ENCODE measurements at regions not wholly inside any gene's neighbourhood (a gene's known extent, or its start where the extent isn't known, plus 50 kb on each side); places are given as distances from the start of the nearest gene placed in this dataset.

- H3K79me2 ChIP-seq (ENCODE audit: insufficient read depth, low read depth, low read length): no peaks in the 10 kb centered on the region
- H3K27ac ChIP-seq (ENCODE audit: low read depth, low read length, poor library complexity, severe bottlenecking): no peak overlapping the region
- H3K9me3 ChIP-seq (ENCODE audit: low read length): no peaks in the 10 kb centered on the region
- ChIA-PET POLR2A (no interaction called here), CTCF (ENCODE audit: unreplicated experiment) (no interaction called here)
- no peak overlapping the region for H2AFZ ChIP-seq (ENCODE audit: low read length)
- TF ChIP-seq, protein P1, sequence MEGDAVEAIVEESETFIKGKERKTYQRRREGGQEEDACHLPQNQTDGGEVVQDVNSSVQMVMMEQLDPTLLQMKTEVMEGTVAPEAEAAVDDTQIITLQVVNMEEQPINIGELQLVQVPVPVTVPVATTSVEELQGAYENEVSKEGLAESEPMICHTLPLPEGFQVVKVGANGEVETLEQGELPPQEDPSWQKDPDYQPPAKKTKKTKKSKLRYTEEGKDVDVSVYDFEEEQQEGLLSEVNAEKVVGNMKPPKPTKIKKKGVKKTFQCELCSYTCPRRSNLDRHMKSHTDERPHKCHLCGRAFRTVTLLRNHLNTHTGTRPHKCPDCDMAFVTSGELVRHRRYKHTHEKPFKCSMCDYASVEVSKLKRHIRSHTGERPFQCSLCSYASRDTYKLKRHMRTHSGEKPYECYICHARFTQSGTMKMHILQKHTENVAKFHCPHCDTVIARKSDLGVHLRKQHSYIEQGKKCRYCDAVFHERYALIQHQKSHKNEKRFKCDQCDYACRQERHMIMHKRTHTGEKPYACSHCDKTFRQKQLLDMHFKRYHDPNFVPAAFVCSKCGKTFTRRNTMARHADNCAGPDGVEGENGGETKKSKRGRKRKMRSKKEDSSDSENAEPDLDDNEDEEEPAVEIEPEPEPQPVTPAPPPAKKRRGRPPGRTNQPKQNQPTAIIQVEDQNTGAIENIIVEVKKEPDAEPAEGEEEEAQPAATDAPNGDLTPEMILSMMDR (conservative IDR thresholded peaks at IDR 0.05; ENCODE audit: low read length): no peak
- no peak for TF ChIP-seq EZH2phosphoT487 (IDR thresholded peaks at IDR 0.05; ENCODE audit: borderline replicate concordance, low read depth, low read length)
- no peak overlapping the region for H3K4me2 ChIP-seq (ENCODE audit: low read length)
- no peak overlapping the region for H3K4me3 ChIP-seq (ENCODE audit: low read depth, low read length, poor library complexity, severe bottlenecking)
- H4K20me1 ChIP-seq (ENCODE audit: insufficient read depth, low read length): no peaks in the 10 kb centered on the region
- H3K4me1 ChIP-seq (ENCODE audit: insufficient read depth, low read length, poor library complexity, severe bottlenecking): no peaks in the 10 kb centered on the region
- no TSS peak for BruUV-seq (replicated peaks)
- H3K9me2 ChIP-seq (ENCODE audit: insufficient read depth, low read length): no peaks in the 10 kb centered on the region
- intact Hi-C loops (cut with micrococcal nuclease; ENCODE audit: unreplicated experiment): no loop called here
- no peak for DNase-seq (ENCODE audit: low spot score)
- H3K36me3 ChIP-seq (ENCODE audit: insufficient read depth, low read length): no peaks in the 10 kb centered on the region
Observed at GRCh38 chr12:17304503-17305347, 698.8 kb upstream of the LMO3 start.

GRCh38 chr12:17302001-17302400, 696.0 kb upstream of the LMO3 start:
- H4K20me1 ChIP-seq (ENCODE audit: insufficient read depth, low read length): no peaks in the 10 kb centered on the region
- BruUV-seq (replicated peaks): no TSS peak
- H3K79me2 ChIP-seq (ENCODE audit: insufficient read depth, low read depth, low read length): no peaks in the 10 kb centered on the region
- ChIA-PET POLR2A (no interaction called here), CTCF (ENCODE audit: unreplicated experiment) (no interaction called here)
- TF ChIP-seq, protein P1 (conservative IDR thresholded peaks at IDR 0.05; ENCODE audit: low read length): no peak
- no peak for TF ChIP-seq EZH2phosphoT487 (IDR thresholded peaks at IDR 0.05; ENCODE audit: borderline replicate concordance, low read depth, low read length)
- no peaks in the 10 kb centered on the region for H3K9me2 ChIP-seq (ENCODE audit: insufficient read depth, low read length)
- intact Hi-C loops (cut with micrococcal nuclease; ENCODE audit: unreplicated experiment): no loop called here
- no peak overlapping the region for H2AFZ ChIP-seq (ENCODE audit: low read length)
- no peaks in the 10 kb centered on the region for H3K4me1 ChIP-seq (ENCODE audit: insufficient read depth, low read length, poor library complexity, severe bottlenecking)
- H3K4me3 ChIP-seq (ENCODE audit: low read depth, low read length, poor library complexity, severe bottlenecking): no peak overlapping the region
- no peak overlapping the region for H3K4me2 ChIP-seq (ENCODE audit: low read length)
- DNase-seq (ENCODE audit: low spot score): no peak
- no peaks in the 10 kb centered on the region for H3K9me3 ChIP-seq (ENCODE audit: low read length)
- H3K27ac ChIP-seq (ENCODE audit: low read depth, low read length, poor library complexity, severe bottlenecking): no peak overlapping the region
- H3K36me3 ChIP-seq (ENCODE audit: insufficient read depth, low read length): no peaks in the 10 kb centered on the region

GRCh38 chr12:17301544-17301943, 695.6 kb upstream of the LMO3 start:
- no TSS peak for BruUV-seq (replicated peaks)
- no peak for DNase-seq (ENCODE audit: low spot score)
- CTCF ChIA-PET (ENCODE audit: unreplicated experiment): no interaction called here

More at GRCh38 chr12:17301544-17301943, 695.6 kb upstream of the LMO3 start:
- no peaks in the 10 kb centered on the region for H3K36me3 ChIP-seq (ENCODE audit: insufficient read depth, low read length)
- no peak overlapping the region for H3K27ac ChIP-seq (ENCODE audit: low read depth, low read length, poor library complexity, severe bottlenecking)
- no peak overlapping the region for H3K4me3 ChIP-seq (ENCODE audit: low read depth, low read length, poor library complexity, severe bottlenecking)
- no peaks in the 10 kb centered on the region for H3K79me2 ChIP-seq (ENCODE audit: insufficient read depth, low read depth, low read length)
- no peak overlapping the region for H3K4me2 ChIP-seq (ENCODE audit: low read length)
- TF ChIP-seq EZH2phosphoT487 (IDR thresholded peaks at IDR 0.05; ENCODE audit: borderline replicate concordance, low read depth, low read length): no peak
- TF ChIP-seq, protein P1 (conservative IDR thresholded peaks at IDR 0.05; ENCODE audit: low read length): no peak
- intact Hi-C loops (cut with micrococcal nuclease; ENCODE audit: unreplicated experiment): no loop called here
- no peaks in the 10 kb centered on the region for H3K4me1 ChIP-seq (ENCODE audit: insufficient read depth, low read length, poor library complexity, severe bottlenecking)
- H2AFZ ChIP-seq (ENCODE audit: low read length): no peak overlapping the region
- no peaks in the 10 kb centered on the region for H3K9me2 ChIP-seq (ENCODE audit: insufficient read depth, low read length)
- no peaks in the 10 kb centered on the region for H4K20me1 ChIP-seq (ENCODE audit: insufficient read depth, low read length)
- POLR2A ChIA-PET: no interaction called here
- H3K9me3 ChIP-seq (ENCODE audit: low read length): no peaks in the 10 kb centered on the region
